KBM-7 (cell line): ENCODE measurements at regions not wholly inside any gene's neighbourhood (a gene's known extent, or its start where the extent isn't known, plus 50 kb on each side); places are given as distances from the start of the nearest gene placed in this dataset.
"Not testable (repeated sequence)": the region's sequence is repeated elsewhere in the genome, so short reads cannot be mapped to it uniquely, and the experiment has no call there.

Experiments
- DNase-seq: peaks from one replicate; pipeline ENCODE4 v3.0.0-alpha.2; 2015
- in situ Hi-C: fragments of 300-500 bp; cut with MboI; formaldehyde crosslinking; loops from 2 replicates; pipeline ENCODE4 v1.14.3; 2020; ENCODE audit warnings: low sequenced_read_pairs, low pct_unique_long_range_greater_than_20kb, mixed read lengths

GRCh38 chr6:6723921-6724538 lies 135.5 kb downstream of the LY86 start:
- peak; percentile 88 for DNase-seq
- in situ Hi-C loops = no loop called here

- peak; percentile 95 for DNase-seq
- in situ Hi-C loops = no loop called here
Observed at GRCh38 chr6:6724539-6725467, 136.3 kb downstream of the LY86 start.

- in situ Hi-C loops = no loop called here
- peak; percentile 81 for DNase-seq
Observed at GRCh38 chr6:6725468-6726209, 137.1 kb downstream of the LY86 start.

GRCh38 chr6:6728169-6728941 lies 139.8 kb downstream of the LY86 start:
- no peak for DNase-seq
- in situ Hi-C loops = no loop called here

- in situ Hi-C loops = no loop called here
- no peak for DNase-seq
Observed at GRCh38 chr6:6729971-6730370, 141.5 kb downstream of the LY86 start.

- DNase-seq = no peak
- in situ Hi-C loops = no loop called here
Observed at GRCh38 chr6:6730831-6731230, 142.3 kb downstream of the LY86 start.

- in situ Hi-C loops = no loop called here
Observed at GRCh38 chr6:6734479-6735465, 146.3 kb downstream of the LY86 start.

GRCh38 chr6:6736791-6737654 lies 148.5 kb downstream of the LY86 start:
- in situ Hi-C loops = no loop called here
- DNase-seq = no peak

More at GRCh38 chr6:6734479-6735465, 146.3 kb downstream of the LY86 start:
- no peak for DNase-seq

- in situ Hi-C loops = no loop called here
- no peak for DNase-seq
Observed at GRCh38 chr6:6737671-6738070, 149.2 kb downstream of the LY86 start.

GRCh38 chr6:6738108-6738507 lies 149.6 kb downstream of the LY86 start:
- DNase-seq = no peak
- in situ Hi-C loops = no loop called here

GRCh38 chr6:6738922-6739716 lies 150.6 kb downstream of the LY86 start:
- DNase-seq = no peak
- in situ Hi-C loops = no loop called here

GRCh38 chr6:6740595-6740994 lies 152.1 kb downstream of the LY86 start:
- in situ Hi-C loops = no loop called here
- no peak for DNase-seq

- in situ Hi-C loops = no loop called here
- no peak for DNase-seq
Observed at GRCh38 chr6:6741264-6741663, 152.7 kb downstream of the LY86 start.

GRCh38 chr6:6742535-6742934 lies 154.0 kb downstream of the LY86 start:
- in situ Hi-C loops = no loop called here
- DNase-seq = no peak

- DNase-seq = no peak
- in situ Hi-C loops = no loop called here
Observed at GRCh38 chr6:6744551-6744950, 156.0 kb downstream of the LY86 start.

GRCh38 chr6:6745637-6746332 lies 157.3 kb downstream of the LY86 start:
- DNase-seq, in situ Hi-C loops: not testable (repeated sequence)
